HG02759 (cell line): ENCODE measurements at regions not wholly inside any gene's neighbourhood (a gene's known extent, or its start where the extent isn't known, plus 50 kb on each side); places are given as distances from the start of the nearest gene placed in this dataset.
A peak's percentile ranks its signal among the peaks of the same experiment; 100 is the strongest.
"Not testable (repeated sequence)": the region's sequence is repeated elsewhere in the genome, so short reads cannot be mapped to it uniquely, and the experiment has no call there.

Experiments
- ATAC-seq: cut with Tn5 transposase; IDR thresholded peaks from one replicate; pipeline ENCODE4 v1.9.1; 2021; ENCODE audit warnings: mild to moderate bottlenecking, moderate library complexity; ENCODE audit not compliant: unreplicated experiment

DNA sequence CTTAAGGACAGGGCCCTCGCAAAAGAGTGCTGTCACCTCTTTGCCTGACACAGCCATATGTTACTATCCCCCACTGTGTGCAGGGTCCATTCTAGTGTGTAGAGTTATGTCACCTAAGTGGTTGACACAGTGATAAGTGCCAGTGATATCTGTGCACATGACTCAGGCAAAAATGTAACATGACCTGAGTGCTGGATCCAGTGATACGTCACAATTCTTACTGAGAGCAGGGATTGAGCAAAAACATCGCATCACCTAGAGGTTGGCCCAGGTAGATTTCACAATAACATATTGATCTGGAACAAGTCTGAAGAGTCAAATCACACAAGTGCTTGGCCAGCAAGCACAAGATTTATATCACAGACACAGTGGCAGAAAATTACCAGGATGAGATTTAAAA, 100.5 kb upstream of the BPY2B start:
- not testable (repeated sequence) for ATAC-seq

DNA sequence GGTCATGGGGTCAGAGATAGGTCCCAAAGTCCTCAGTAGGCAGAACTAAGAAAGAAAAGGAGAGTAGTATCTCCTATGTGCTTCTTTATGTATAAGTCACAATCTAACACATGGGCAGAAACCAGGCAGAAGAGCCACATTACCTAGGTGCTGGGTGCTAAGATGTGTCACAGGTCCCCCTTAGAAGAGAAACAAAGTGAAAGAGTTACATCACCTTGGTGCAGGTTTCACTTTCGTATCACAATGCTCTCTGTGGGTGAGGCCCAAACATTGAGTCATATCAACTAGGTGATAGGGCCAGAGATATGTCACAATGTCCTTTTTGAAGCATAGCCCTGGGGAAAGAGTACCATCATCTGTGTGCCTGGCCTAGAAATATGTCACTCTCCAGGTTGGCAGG, 96.1 kb upstream of the BPY2B start:
- ATAC-seq: peak; percentile 90

DNA sequence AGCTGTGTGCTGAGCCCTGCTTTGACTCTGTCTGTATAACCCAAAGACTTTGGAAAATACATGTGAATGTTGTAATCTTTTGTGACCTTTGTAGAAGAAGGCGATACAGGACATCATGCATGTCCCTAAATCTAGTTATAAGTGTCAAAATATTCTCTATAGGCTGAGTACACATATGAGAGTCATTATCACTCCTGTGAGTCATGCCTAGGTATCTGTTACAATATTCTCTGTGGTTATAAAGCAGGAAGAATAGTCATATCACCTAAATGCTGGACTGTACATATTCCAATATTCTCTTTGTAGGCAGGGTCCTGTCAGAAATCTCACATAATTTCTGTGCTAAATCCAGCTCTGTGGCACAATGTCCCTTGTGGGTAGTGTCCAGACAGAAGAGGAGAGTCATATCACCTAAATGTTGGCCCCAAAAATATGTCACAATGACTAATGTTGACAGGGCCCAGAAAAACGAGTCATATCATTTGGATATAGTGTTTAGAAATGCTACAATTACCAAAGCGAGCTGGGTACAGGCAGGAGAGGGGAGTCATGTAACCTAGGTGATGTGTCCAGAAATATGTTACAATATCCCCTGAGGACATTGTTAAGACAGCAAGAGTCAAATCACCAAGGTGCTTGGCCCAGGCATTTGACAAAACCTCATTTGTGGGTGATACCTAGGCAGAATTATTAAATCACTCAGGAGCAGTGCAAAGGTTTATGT, 80.4 kb upstream of the BPY2B start:
- ATAC-seq: not testable (repeated sequence)

DNA sequence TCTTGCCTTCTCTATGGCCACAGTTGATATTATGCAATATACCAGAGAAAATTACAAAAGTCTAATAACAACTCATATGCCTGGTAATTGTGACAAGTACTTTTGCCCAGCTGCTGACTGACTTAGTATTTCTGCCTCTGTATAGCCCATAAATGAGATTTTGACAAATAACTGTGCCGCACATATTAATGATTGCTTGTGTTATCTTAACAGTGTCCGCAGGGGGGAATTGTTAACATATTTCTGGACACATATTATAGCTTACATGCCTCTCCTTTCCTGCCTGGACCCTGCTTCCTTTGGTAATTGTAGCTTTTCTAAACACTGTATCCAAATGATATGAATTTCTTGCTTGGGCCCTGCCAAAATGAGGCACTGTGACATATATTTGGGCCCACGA, 69.0 kb upstream of the BPY2B start:
- not testable (repeated sequence) for ATAC-seq

DNA sequence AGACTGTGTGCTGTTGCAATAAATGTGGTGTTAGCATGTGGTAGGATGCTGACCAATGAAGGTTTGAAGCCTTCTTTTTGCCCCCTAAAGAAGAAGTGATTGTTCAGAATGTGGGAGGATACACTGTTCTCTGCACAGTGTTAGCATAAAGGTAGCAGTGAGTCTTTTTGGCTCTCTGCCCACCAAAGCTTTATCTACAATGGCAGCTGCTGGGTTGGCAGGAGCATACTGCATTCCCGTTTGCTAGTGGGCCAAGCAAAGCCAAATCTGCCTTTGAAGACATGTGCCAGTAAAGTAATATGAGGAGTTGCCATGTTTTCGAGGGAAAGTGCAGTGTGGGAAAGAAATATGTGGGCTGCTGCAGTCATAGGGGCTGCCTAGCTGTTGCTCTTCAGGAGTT, 56.4 kb upstream of the BPY2B start:
- ATAC-seq: not testable (repeated sequence)
